GM19455 (cell line): ENCODE measurements at regions not wholly inside any gene's neighbourhood (a gene's known extent, or its start where the extent isn't known, plus 50 kb on each side); places are given as distances from the start of the nearest gene placed in this dataset.

Experiments
- ATAC-seq: cut with Tn5 transposase; IDR thresholded peaks from one replicate; pipeline ENCODE4 v1.9.1; 2021; ENCODE audit not compliant: unreplicated experiment

GRCh38 chr2:188039307-188039706 is 252.4 kb upstream of the GULP1 start:
- no peak for ATAC-seq

GRCh38 chr2:188042412-188042811 is 249.3 kb upstream of the GULP1 start:
- ATAC-seq, result no peak

- no peak for ATAC-seq
Observed at GRCh38 chr2:188045016-188045415, 246.7 kb upstream of the GULP1 start.

GRCh38 chr2:188046437-188046836 is 245.2 kb upstream of the GULP1 start:
- no peak for ATAC-seq

GRCh38 chr2:188047735-188048134 is 243.9 kb upstream of the GULP1 start:
- ATAC-seq, result no peak

GRCh38 chr2:188050726-188051125 is 240.9 kb upstream of the GULP1 start:
- no peak for ATAC-seq

GRCh38 chr2:188051706-188052105 is 240.0 kb upstream of the GULP1 start:
- ATAC-seq, result no peak

GRCh38 chr2:188065386-188065785 is 226.3 kb upstream of the GULP1 start:
- no peak for ATAC-seq

- ATAC-seq, result no peak
Observed at GRCh38 chr2:188068093-188068492, 223.6 kb upstream of the GULP1 start.

- peak; percentile 88 for ATAC-seq
Observed at GRCh38 chr2:188076149-188077056, 215.3 kb upstream of the GULP1 start.

GRCh38 chr2:188077757-188078156 is 213.9 kb upstream of the GULP1 start:
- ATAC-seq, result no peak

- ATAC-seq, result no peak
Observed at GRCh38 chr2:188078534-188078933, 213.1 kb upstream of the GULP1 start.

- ATAC-seq, result no peak
Observed at GRCh38 chr2:188079196-188079595, 212.5 kb upstream of the GULP1 start.

- ATAC-seq, result no peak
Observed at GRCh38 chr2:188085421-188085820, 206.3 kb upstream of the GULP1 start.

- no peak for ATAC-seq
Observed at GRCh38 chr2:188089901-188090300, 201.8 kb upstream of the GULP1 start.

- no peak for ATAC-seq
Observed at GRCh38 chr2:188091220-188091619, 200.5 kb upstream of the GULP1 start.

- ATAC-seq, result no peak
Observed at GRCh38 chr2:188092734-188093133, 198.9 kb upstream of the GULP1 start.

GRCh38 chr2:188096910-188097309 is 194.8 kb upstream of the GULP1 start:
- ATAC-seq, result no peak

GRCh38 chr2:188102881-188103280 is 188.8 kb upstream of the GULP1 start:
- ATAC-seq, result no peak

GRCh38 chr2:188114014-188114413 is 177.7 kb upstream of the GULP1 start:
- ATAC-seq, result no peak

GRCh38 chr2:188117706-188118105 is 174.0 kb upstream of the GULP1 start:
- no peak for ATAC-seq

- ATAC-seq, result no peak
Observed at GRCh38 chr2:188118431-188118830, 173.2 kb upstream of the GULP1 start.
